GM23248 (cell line): ENCODE measurements at regions not wholly inside any gene's neighbourhood (a gene's known extent, or its start where the extent isn't known, plus 50 kb on each side); places are given as distances from the start of the nearest gene placed in this dataset.

Source experiments
- DNase-seq: peaks from one replicate; pipeline ENCODE4 v3.0.0-alpha.2; 2015
- H2AFZ ChIP-seq: fragments of 200-600 bp; sonication (generic); 2 replicates; pipeline ENCODE4 v1.6.1; 2016; ENCODE audit warnings: antibody characterized with exemption
- H3F3A ChIP-seq: fragments of 200-600 bp; sonication (generic); 2 replicates; pipeline ENCODE4 v1.6.1; 2016; ENCODE audit warnings: mild to moderate bottlenecking, antibody characterized with exemption, mixed run types; ENCODE audit not compliant: insufficient read depth
- H3K27ac ChIP-seq: fragments of 200-600 bp; sonication (generic); 2 replicates; pipeline ENCODE4 v1.5.1; 2016; ENCODE audit warnings: mild to moderate bottlenecking
- H3K27me3 ChIP-seq: fragments of 200-600 bp; sonication (generic); replicated peaks from 2 replicates; pipeline ENCODE4 v1.6.1; 2016; ENCODE audit warnings: mild to moderate bottlenecking; ENCODE audit not compliant: insufficient read depth
- H3K36me3 ChIP-seq: fragments of 200-600 bp; sonication (generic); 2 replicates; pipeline ENCODE4 v1.6.1; 2016; ENCODE audit warnings: low read depth, mild to moderate bottlenecking
- H3K4me1 ChIP-seq: fragments of 200-600 bp; sonication (generic); 2 replicates; pipeline ENCODE4 v1.6.1; 2016; ENCODE audit warnings: mild to moderate bottlenecking; ENCODE audit not compliant: insufficient read depth
- H3K4me2 ChIP-seq: fragments of 200-600 bp; sonication (generic); one replicate; pipeline ENCODE4 v1.6.1; 2016; ENCODE audit warnings: mild to moderate bottlenecking; ENCODE audit not compliant: unreplicated experiment
- H3K4me3 ChIP-seq: fragments of 200-600 bp; sonication (generic); 2 replicates; pipeline ENCODE4 v1.5.1; 2016; ENCODE audit warnings: mild to moderate bottlenecking
- H3K79me2 ChIP-seq: fragments of 200-600 bp; sonication (generic); 2 replicates; pipeline ENCODE4 v1.6.1; 2016; ENCODE audit warnings: mild to moderate bottlenecking; ENCODE audit not compliant: insufficient read depth
- H3K9ac ChIP-seq: fragments of 200-600 bp; sonication (generic); 2 replicates; pipeline ENCODE4 v1.6.1; 2016; ENCODE audit warnings: mild to moderate bottlenecking
- H3K9me2 ChIP-seq: fragments of 200-600 bp; sonication (generic); 2 replicates; pipeline ENCODE4 v1.6.1; 2016; ENCODE audit warnings: mixed run types, mild to moderate bottlenecking, moderate library complexity; ENCODE audit not compliant: insufficient read depth
- H3K9me3 ChIP-seq: fragments of 200-600 bp; sonication (generic); one replicate; pipeline ENCODE4 v1.6.1; 2017; ENCODE audit warnings: low read depth
- H4K20me1 ChIP-seq: fragments of 200-600 bp; sonication (generic); 2 replicates; pipeline ENCODE4 v1.6.0; 2016; ENCODE audit not compliant: insufficient read depth
- EZH2 ChIP-seq: fragments of 200-600 bp; sonication (generic); IDR thresholded peaks from 2 replicates; pipeline ENCODE4 v1.6.1; 2018; ENCODE audit warnings: antibody characterized with exemption, mild to moderate bottlenecking; ENCODE audit not compliant: insufficient read depth, poor library complexity, severe bottlenecking
- EZH2phosphoT487 ChIP-seq: fragments of 200-600 bp; sonication (generic); IDR thresholded peaks from 2 replicates; pipeline ENCODE4 v1.6.1; 2018; ENCODE audit warnings: antibody characterized with exemption, moderate library complexity, mild to moderate bottlenecking, low read depth; ENCODE audit not compliant: insufficient read depth
- WGBS, 2 experiments: methylation state at CpG; one replicate each; pipeline ENCODE4 v1.1.6; 2015 to 2017; ENCODE audit warnings: low lambda C conversion rate in 2 of 2, low coverage in 1 of 2; ENCODE audit errors: missing lambda C conversion rate in 2 of 2; 5-methylcytosine and 5-hydroxymethylcytosine counted together
- in situ Hi-C: fragments of 300-500 bp; cut with MboI; formaldehyde crosslinking; loops from 2 replicates; pipeline ENCODE4 v1.15.0; 2020

DNA sequence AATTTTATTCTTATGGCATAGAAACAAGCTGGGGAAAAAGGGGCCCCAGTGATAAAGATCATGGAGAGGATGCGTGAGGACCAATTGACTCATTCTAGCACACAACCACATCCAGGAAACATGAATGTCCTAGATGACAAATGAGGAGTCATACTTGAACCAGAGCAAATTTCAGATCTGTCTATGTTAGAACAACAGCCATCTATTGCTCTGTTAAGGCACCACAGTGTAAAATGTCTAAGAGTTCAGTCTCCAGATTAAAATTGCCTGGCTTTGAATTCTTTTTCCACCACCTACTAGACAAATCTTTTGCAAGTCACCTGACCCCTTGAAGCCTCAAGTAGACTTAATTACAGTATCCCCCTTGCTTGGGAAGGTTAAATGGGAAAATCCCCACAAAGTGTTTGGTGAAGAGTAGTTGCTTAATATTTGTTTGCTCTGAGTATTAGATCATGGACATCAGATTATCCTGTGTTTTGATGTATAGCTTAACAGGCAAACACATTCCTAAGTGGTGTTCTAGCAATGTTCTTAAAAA lies 258.7 kb upstream of the TGFBR2 start:
- no peaks in the 10 kb centered on the region for H3K36me3 ChIP-seq
- H2AFZ ChIP-seq: no peak overlapping the region
- peak overlapping the region; percentile 54 for H3K9ac ChIP-seq
- TF ChIP-seq EZH2phosphoT487: 0 out of 2 replicates have a peak, but pooled peaks have one; percentile 33
- TF ChIP-seq EZH2: no peak
- H3F3A ChIP-seq: peaks cover 49% of the 10 kb centered on the region
- peaks cover 72% of the 10 kb centered on the region for H3K4me1 ChIP-seq
- no peaks in the 10 kb centered on the region for H3K27me3 ChIP-seq
- H3K4me3 ChIP-seq: no peak overlapping the region
- DNase-seq: peak; percentile 97
- no peaks in the 10 kb centered on the region for H3K79me2 ChIP-seq
- in situ Hi-C loops: no loop called here
- peak overlapping the region; percentile 92 for H3K27ac ChIP-seq
- H4K20me1 ChIP-seq: no peaks in the 10 kb centered on the region
- H3K4me2 ChIP-seq: peak overlapping the region; percentile 76
- no peaks in the 10 kb centered on the region for H3K9me3 ChIP-seq
- no peaks in the 10 kb centered on the region for H3K9me2 ChIP-seq
- WGBS, 2 experiments: 0 to 7% methylated on average over 1 of the region's 1 CpG

- H2AFZ ChIP-seq: no peak overlapping the region
- H3K27me3 ChIP-seq: no peaks in the 10 kb centered on the region
- in situ Hi-C loops: no loop called here
- no peak overlapping the region for H3K9ac ChIP-seq
- TF ChIP-seq EZH2phosphoT487 (no peak), EZH2 (no peak)
- H3F3A ChIP-seq: peaks cover 40% of the 10 kb centered on the region
- no peak for DNase-seq
- 75 to 81% methylated on average over 3 of the region's 3 CpGs for WGBS, 2 experiments
- H3K9me2 ChIP-seq: no peaks in the 10 kb centered on the region
- no peak overlapping the region for H3K27ac ChIP-seq
- H4K20me1 ChIP-seq: no peaks in the 10 kb centered on the region
- H3K4me2 ChIP-seq: no peak overlapping the region
- H3K79me2 ChIP-seq: no peaks in the 10 kb centered on the region
- H3K9me3 ChIP-seq: no peaks in the 10 kb centered on the region
- H3K4me1 ChIP-seq: peaks cover 61% of the 10 kb centered on the region
- no peaks in the 10 kb centered on the region for H3K36me3 ChIP-seq
- no peak overlapping the region for H3K4me3 ChIP-seq
Observed at GRCh38 chr3:30349507-30349906, 256.9 kb upstream of the TGFBR2 start.

GRCh38 chr3:30350011-30350410 lies 256.4 kb upstream of the TGFBR2 start:
- peaks cover 40% of the 10 kb centered on the region for H3F3A ChIP-seq
- in situ Hi-C loops: no loop called here
- 85 to 86% methylated on average over 4 of the region's 4 CpGs for WGBS, 2 experiments
- no peak overlapping the region for H3K4me2 ChIP-seq
- no peak overlapping the region for H3K4me3 ChIP-seq
- H2AFZ ChIP-seq: no peak overlapping the region
- no peaks in the 10 kb centered on the region for H3K27me3 ChIP-seq
- TF ChIP-seq EZH2phosphoT487 (no peak), EZH2 (no peak)
- H3K4me1 ChIP-seq: peaks cover 59% of the 10 kb centered on the region
- no peaks in the 10 kb centered on the region for H3K9me3 ChIP-seq
- no peaks in the 10 kb centered on the region for H4K20me1 ChIP-seq
- H3K36me3 ChIP-seq: no peaks in the 10 kb centered on the region
- H3K79me2 ChIP-seq: no peaks in the 10 kb centered on the region
- H3K9me2 ChIP-seq: no peaks in the 10 kb centered on the region
- H3K27ac ChIP-seq: no peak overlapping the region
- DNase-seq: no peak
- no peak overlapping the region for H3K9ac ChIP-seq

- Histone ChIP-seq H3K4me3 (no peak overlapping the region), H3K27ac (no peak overlapping the region), H3K4me2 (no peak overlapping the region), H3K9me3 (no peaks in the 10 kb centered on the region), H3K4me1 (peaks cover 56% of the 10 kb centered on the region), H4K20me1 (no peaks in the 10 kb centered on the region), H2AFZ (no peak overlapping the region), H3F3A (peaks cover 38% of the 10 kb centered on the region), H3K27me3 (no peaks in the 10 kb centered on the region), H3K9ac (no peak overlapping the region), H3K79me2 (no peaks in the 10 kb centered on the region), H3K9me2 (no peaks in the 10 kb centered on the region), H3K36me3 (no peaks in the 10 kb centered on the region)
- TF ChIP-seq EZH2: no peak
- TF ChIP-seq EZH2phosphoT487: no peak
- in situ Hi-C loops: no loop called here
- WGBS, 2 experiments: 98 to 100% methylated on average over 2 of the region's 2 CpGs
- no peak for DNase-seq
Observed at GRCh38 chr3:30350901-30351300, 255.5 kb upstream of the TGFBR2 start.
